H1 (cell line): ENCODE measurements at regions not wholly inside any gene's neighbourhood (a gene's known extent, or its start where the extent isn't known, plus 50 kb on each side); places are given as distances from the start of the nearest gene placed in this dataset.

Experiments used
- CHD2 ChIP-seq: IDR thresholded peaks from 2 replicates; pipeline ENCODE4 v1.6.1; 2012; ENCODE audit warnings: low read length, improper control_type of control experiment
- POLR2A ChIP-seq, 2 experiments: IDR thresholded peaks; 1 replicate in 1 of 2; 2 replicates in 1 of 2; pipeline ENCODE4 v1.6.1; 2011; ENCODE audit warnings: low read depth in 2 of 2, low read length in 2 of 2, mild to moderate bottlenecking in 2 of 2; ENCODE audit errors: control extremely low read depth in 1 of 2
- RAD21 ChIP-seq, 2 experiments: IDR thresholded peaks in 1 of 2; conservative IDR thresholded peaks in 1 of 2; 2 replicates each; pipeline ENCODE4 v1.6.1; 2011; ENCODE audit warnings: low read depth in 2 of 2, low read length in 2 of 2, improper control_type of control experiment in 1 of 2, inconsistent platforms in 1 of 2, mild to moderate bottlenecking in 1 of 2, moderate library complexity in 1 of 2
- TAF1 ChIP-seq: IDR thresholded peaks from 2 replicates; pipeline ENCODE4 v1.6.1; 2011; ENCODE audit warnings: mild to moderate bottlenecking, low read depth, low read length
- YY1 ChIP-seq: IDR thresholded peaks from 2 replicates; pipeline ENCODE4 v1.6.1; 2011; ENCODE audit warnings: low read depth, mild to moderate bottlenecking, low read length
- TF ChIP-seq, protein P1 (sequence below), 3 experiments: IDR thresholded peaks; 1 replicate in 2 of 3; 2 replicates in 1 of 3; pipeline versions ENCODE4 v1.5.1 to v1.6.1; 2011; ENCODE audit warnings: low read length in 3 of 3, mild to moderate bottlenecking in 3 of 3, inconsistent platforms in 2 of 3, low read depth in 1 of 3, moderate library complexity in 1 of 3; ENCODE audit not compliant: insufficient read depth in 1 of 3; ENCODE audit errors: control extremely low read depth in 1 of 3

DNA sequence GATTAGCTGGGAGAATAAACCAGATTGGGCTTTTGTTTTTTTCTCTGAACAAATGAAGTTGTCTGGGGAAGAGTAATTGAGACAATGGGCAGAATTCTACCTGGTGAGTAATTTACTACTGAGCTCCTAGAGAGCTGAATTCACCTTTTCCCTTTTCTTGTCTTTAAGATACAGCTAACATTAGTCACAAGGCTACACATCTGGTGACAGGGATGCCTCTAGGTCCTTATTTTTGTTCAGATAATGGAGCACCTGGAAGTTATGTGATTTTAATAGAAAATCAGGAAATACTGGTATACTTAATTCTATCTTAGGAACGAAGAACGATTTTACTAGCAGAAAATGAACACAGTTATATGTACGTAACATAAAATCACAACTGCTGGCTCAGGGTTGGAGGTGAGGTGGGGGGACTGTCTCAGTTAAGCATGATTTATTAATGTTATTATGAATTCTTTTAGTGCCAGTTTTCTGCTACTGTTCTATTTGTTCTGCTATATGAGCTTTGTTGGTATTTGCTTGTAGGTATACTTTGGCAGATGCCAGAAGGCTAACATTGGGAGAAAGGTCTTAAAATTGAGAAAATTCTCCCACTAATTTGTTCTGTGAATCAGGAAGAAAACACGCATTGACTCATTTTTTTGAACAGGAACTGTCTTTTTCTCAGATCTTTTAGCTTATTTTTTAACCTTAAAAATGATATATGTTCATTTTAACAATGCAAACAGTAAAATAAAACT, 482.7 kb upstream of the RGS6 start:
- TF ChIP-seq CHD2 (no peak), YY1 (no peak), RAD21 (IDR thresholded peaks at IDR 0.05 in 1 of 2, conservative IDR thresholded peaks at IDR 0.05 in 1 of 2; ENCODE audit: low read depth in 2 of 2, low read length in 2 of 2) (no peak), TAF1 (no peak), POLR2A (IDR thresholded peaks at IDR 0.05; ENCODE audit: control extremely low read depth in 1 of 2, low read depth in 2 of 2, low read length in 2 of 2) (no peak)
- TF ChIP-seq, protein P1, sequence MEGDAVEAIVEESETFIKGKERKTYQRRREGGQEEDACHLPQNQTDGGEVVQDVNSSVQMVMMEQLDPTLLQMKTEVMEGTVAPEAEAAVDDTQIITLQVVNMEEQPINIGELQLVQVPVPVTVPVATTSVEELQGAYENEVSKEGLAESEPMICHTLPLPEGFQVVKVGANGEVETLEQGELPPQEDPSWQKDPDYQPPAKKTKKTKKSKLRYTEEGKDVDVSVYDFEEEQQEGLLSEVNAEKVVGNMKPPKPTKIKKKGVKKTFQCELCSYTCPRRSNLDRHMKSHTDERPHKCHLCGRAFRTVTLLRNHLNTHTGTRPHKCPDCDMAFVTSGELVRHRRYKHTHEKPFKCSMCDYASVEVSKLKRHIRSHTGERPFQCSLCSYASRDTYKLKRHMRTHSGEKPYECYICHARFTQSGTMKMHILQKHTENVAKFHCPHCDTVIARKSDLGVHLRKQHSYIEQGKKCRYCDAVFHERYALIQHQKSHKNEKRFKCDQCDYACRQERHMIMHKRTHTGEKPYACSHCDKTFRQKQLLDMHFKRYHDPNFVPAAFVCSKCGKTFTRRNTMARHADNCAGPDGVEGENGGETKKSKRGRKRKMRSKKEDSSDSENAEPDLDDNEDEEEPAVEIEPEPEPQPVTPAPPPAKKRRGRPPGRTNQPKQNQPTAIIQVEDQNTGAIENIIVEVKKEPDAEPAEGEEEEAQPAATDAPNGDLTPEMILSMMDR (IDR thresholded peaks at IDR 0.05; ENCODE audit: control extremely low read depth in 1 of 3, insufficient read depth in 1 of 3, low read depth in 1 of 3, low read length in 3 of 3): no peak
